ENCODE measurements at regions not wholly inside any gene's neighbourhood (a gene's known extent, or its start where the extent isn't known, plus 50 kb on each side); places are given as distances from the start of the nearest gene placed in this dataset.
"Not testable (repeated sequence)": the region's sequence is repeated elsewhere in the genome, so short reads cannot be mapped to it uniquely, and the experiment has no call there.

DNA sequence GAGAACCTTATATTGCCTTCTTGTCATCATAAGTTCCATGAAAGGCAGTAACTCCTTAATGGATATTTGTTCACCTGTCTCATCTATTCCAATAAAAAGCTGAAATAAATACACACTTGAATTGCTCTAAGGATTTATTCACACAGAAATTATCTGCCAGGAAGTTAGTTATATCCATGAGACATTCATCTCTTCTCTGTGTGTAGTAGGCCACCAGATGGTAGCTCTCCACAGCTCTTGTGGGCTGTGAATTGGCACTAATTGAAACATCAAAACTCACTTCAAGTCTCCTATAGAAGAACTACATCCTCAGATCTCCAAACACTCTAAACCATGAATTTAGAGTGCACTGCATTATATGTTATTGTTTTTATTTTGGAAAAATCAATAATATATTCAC lies 189.6 kb downstream of the DSC3 start:
- Histone ChIP-seq H3K4me1 (no peaks in the 10 kb centered on the region), H3K4me3 (no peak overlapping the region), H3K9me3 (no peaks in the 10 kb centered on the region), H3K36me3 (no peaks in the 10 kb centered on the region), H3K27me3 (peaks cover 4% of the 10 kb centered on the region), H3K27ac (no peak overlapping the region)
- no peak for TF ChIP-seq EP300 (IDR thresholded peaks at IDR 0.05)
- no peak for TF ChIP-seq POLR2A (IDR thresholded peaks at IDR 0.05)
- TF ChIP-seq, protein P1, sequence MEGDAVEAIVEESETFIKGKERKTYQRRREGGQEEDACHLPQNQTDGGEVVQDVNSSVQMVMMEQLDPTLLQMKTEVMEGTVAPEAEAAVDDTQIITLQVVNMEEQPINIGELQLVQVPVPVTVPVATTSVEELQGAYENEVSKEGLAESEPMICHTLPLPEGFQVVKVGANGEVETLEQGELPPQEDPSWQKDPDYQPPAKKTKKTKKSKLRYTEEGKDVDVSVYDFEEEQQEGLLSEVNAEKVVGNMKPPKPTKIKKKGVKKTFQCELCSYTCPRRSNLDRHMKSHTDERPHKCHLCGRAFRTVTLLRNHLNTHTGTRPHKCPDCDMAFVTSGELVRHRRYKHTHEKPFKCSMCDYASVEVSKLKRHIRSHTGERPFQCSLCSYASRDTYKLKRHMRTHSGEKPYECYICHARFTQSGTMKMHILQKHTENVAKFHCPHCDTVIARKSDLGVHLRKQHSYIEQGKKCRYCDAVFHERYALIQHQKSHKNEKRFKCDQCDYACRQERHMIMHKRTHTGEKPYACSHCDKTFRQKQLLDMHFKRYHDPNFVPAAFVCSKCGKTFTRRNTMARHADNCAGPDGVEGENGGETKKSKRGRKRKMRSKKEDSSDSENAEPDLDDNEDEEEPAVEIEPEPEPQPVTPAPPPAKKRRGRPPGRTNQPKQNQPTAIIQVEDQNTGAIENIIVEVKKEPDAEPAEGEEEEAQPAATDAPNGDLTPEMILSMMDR (IDR thresholded peaks at IDR 0.05) = no peak
- TF ChIP-seq POLR2AphosphoS5 (IDR thresholded peaks at IDR 0.05) = no peak
- ATAC-seq = no peak

DNA sequence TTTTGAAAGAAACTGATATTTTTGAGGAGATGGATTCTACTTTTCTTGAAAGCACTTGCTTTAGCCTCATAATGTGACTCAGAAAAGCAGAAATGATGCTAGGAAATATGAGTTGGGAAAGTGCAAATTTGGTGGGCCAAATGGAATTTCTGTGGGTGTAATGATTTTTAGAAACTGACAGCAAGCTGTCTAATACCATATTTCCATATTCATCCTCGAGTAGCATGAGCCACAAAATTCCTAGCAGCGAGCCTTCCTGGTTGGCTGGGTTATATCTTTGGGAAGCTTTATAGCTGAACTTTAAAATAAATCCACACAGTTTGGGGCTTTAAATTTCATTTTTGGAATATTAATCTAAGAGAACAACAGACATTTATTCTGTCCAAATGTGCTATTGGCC lies 190.0 kb downstream of the DSC3 start:
- Histone ChIP-seq H3K27ac (no peak overlapping the region), H3K4me1 (no peaks in the 10 kb centered on the region), H3K9me3 (no peaks in the 10 kb centered on the region), H3K27me3 (peaks cover 4% of the 10 kb centered on the region), H3K4me3 (no peak overlapping the region), H3K36me3 (no peaks in the 10 kb centered on the region)
- 62 to 79% methylated on average over 2 of the region's 2 CpGs for WGBS, 2 donors (ENCODE audit: low coverage in 1 of 2)
- no peak for ATAC-seq
- TF ChIP-seq EP300 (IDR thresholded peaks at IDR 0.05) (no peak), POLR2AphosphoS5 (IDR thresholded peaks at IDR 0.05) (no peak), POLR2A (IDR thresholded peaks at IDR 0.05) (no peak)
- TF ChIP-seq, protein P1 (IDR thresholded peaks at IDR 0.05) = no peak

DNA sequence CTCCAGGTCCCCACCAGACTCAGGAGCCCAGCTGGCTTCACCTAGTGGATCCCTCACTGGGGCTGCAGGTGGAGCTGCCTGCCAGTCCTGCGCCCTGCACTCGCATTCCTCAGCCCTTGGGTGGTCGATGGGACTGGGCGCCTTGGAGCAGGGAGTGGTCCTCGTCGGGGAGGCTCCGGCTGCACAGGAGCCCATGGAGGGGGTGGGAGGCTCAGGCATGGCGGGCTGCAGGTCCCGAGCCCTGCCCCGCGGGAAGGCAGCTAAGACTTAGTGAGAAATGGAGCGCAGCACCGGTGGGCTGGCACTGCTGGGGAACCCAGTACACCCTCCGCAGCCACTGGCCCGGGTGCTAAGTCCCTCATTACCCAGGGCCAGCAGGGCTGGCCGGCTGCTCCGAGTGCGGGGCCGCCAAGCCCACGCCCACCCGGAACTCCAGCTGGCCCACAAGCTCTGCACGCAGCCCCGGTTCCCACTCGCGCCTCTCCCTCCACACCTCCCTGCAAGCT lies 203.4 kb downstream of the DSC3 start:
- not testable (repeated sequence) for H3K4me1 ChIP-seq, H3K4me3 ChIP-seq, ATAC-seq, H3K27me3 ChIP-seq, H3K9me3 ChIP-seq, H3K27ac ChIP-seq, H3K36me3 ChIP-seq
- WGBS, 2 donors (ENCODE audit: low coverage in 1 of 2) = no CpG with 5 or more reads among the region's 25 CpGs

DNA sequence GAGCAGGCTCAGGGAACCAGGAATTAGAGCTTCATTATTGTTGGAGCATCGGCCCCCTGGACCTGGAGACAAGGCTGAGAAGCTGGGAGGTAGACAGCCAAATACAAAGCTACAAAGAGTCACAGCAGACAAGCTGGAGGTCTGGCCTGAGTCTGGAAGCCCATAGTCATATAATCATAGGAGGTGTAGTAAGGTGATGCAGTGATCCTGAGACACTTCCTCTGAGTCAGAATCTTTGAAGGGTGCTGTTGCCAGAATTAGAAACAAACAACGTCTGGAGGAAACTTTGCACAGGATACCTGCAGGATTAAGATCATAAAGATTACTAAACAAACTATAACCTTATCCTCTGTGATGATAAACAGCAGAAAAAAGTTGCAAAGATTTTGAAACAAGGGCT lies 213.8 kb downstream of the DSC3 start:
- TF ChIP-seq EP300 (IDR thresholded peaks at IDR 0.05) (no peak), POLR2AphosphoS5 (IDR thresholded peaks at IDR 0.05) (no peak), POLR2A (IDR thresholded peaks at IDR 0.05) (no peak)
- TF ChIP-seq, protein P1 (IDR thresholded peaks at IDR 0.05) = no peak
- no peaks in the 10 kb centered on the region for H3K36me3 ChIP-seq
- H3K4me3 ChIP-seq = no peak overlapping the region
- no peaks in the 10 kb centered on the region for H3K27me3 ChIP-seq
- no peaks in the 10 kb centered on the region for H3K4me1 ChIP-seq
- no peak overlapping the region for H3K27ac ChIP-seq
- peaks cover 0 to 4% (median 0%) of the 10 kb centered on the region in 3 donors for H3K9me3 ChIP-seq
- WGBS, 2 donors (ENCODE audit: low coverage in 1 of 2) = 55 to 64% methylated on average over 2 of the region's 2 CpGs
- ATAC-seq = no peak

DNA sequence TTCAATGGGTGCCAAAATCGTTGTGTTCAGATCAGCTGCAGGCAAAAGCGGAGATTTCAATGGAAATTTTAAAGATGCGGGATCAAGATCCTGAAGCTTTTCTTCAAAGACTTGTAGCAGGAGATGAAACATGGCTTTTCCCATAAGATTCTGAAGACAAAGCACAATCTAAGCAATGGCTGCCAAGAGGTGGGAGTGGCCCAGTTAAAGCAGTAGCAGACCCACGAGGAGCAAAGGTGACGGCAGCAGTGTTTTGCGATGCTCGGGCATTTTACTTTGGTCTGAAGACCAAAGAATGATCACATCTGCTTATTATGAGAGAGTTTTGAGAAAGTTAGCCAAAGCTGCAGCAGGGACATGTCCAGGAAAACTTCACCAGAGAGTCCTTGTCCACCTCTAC lies 222.9 kb downstream of the DSC3 start:
- ATAC-seq = no peak
- H3K27me3 ChIP-seq = no peaks in the 10 kb centered on the region
- no peak overlapping the region for H3K27ac ChIP-seq
- no peaks in the 10 kb centered on the region for H3K9me3 ChIP-seq
- 69 to 80% methylated on average over 6 to 7 of the region's 7 CpGs for WGBS, 2 donors (ENCODE audit: low coverage in 1 of 2)
- H3K4me3 ChIP-seq = no peak overlapping the region
- no peak for TF ChIP-seq EP300 (IDR thresholded peaks at IDR 0.05)
- TF ChIP-seq POLR2AphosphoS5 (IDR thresholded peaks at IDR 0.05) = no peak
- TF ChIP-seq POLR2A (IDR thresholded peaks at IDR 0.05) = no peak
- H3K36me3 ChIP-seq = no peaks in the 10 kb centered on the region
- H3K4me1 ChIP-seq = no peaks in the 10 kb centered on the region

DNA sequence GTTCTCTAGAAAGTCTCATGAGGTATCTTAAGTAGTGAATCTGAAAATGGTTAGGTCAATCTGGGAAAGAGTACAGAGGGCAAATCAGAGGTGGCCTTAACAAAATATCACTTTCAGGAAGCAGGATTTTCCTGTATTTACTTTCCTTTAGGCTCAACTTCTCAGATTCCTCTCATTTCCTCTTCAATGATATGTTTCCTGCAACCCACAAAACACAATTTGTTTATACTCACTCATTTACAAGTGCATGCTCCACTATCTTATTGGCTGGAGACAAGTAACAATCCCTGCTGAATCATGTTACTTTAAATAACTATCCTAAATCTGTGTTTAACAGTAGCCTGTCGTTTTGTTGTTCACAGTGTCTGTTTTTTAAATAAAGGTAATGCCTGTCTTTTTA lies 228.1 kb downstream of the DSC3 start:
- no peak for ATAC-seq
- Histone ChIP-seq H3K36me3 (no peaks in the 10 kb centered on the region), H3K9me3 (no peaks in the 10 kb centered on the region), H3K27ac (no peak overlapping the region), H3K4me1 (peaks cover 0 to 15% (median 0%) of the 10 kb centered on the region in 3 donors), H3K27me3 (no peaks in the 10 kb centered on the region), H3K4me3 (no peak overlapping the region)
- no peak for TF ChIP-seq POLR2A (IDR thresholded peaks at IDR 0.05)
- TF ChIP-seq, protein P1 (IDR thresholded peaks at IDR 0.05) = no peak
- no peak for TF ChIP-seq POLR2AphosphoS5 (IDR thresholded peaks at IDR 0.05)
- no peak for TF ChIP-seq EP300 (IDR thresholded peaks at IDR 0.05)
- WGBS, 2 donors (ENCODE audit: low coverage in 1 of 2) = 22 to 54% methylated on average over 1 of the region's 1 CpG
